Keratinocyte (primary cell): ENCODE measurements at regions not wholly inside any gene's neighbourhood (a gene's known extent, or its start where the extent isn't known, plus 50 kb on each side); places are given as distances from the start of the nearest gene placed in this dataset.
"Not testable (repeated sequence)": the region's sequence is repeated elsewhere in the genome, so short reads cannot be mapped to it uniquely, and the experiment has no call there.

ENCODE experiments used
- DNase-seq: peaks from one replicate; pipeline ENCODE4 v3.0.0-alpha.2; 2011; ENCODE audit warnings: low read depth, missing footprints, low spot score
- FAIRE-seq: peaks from 2 replicates; lab custom pipeline; 2011; peaks lifted over from hg19 to GRCh38; lab: Jason Lieb, UNC
- H2AFZ ChIP-seq: 2 replicates; pipeline ENCODE4 v1.6.0; 2012; ENCODE audit warnings: low read length, control low read depth, inconsistent platforms; ENCODE audit not compliant: control insufficient read depth
- H3K27ac ChIP-seq: 2 replicates; pipeline ENCODE4 v1.5.1; 2011; ENCODE audit warnings: low read length; ENCODE audit not compliant: control insufficient read depth, insufficient read depth
- H3K27me3 ChIP-seq: 3 replicates; pipeline ENCODE4 v1.6.0; 2011; ENCODE audit warnings: low read length; ENCODE audit not compliant: control insufficient read depth, insufficient read depth; ENCODE audit errors: extremely low read depth
- H3K36me3 ChIP-seq, 2 experiments: 2 replicates in 1 of 2; 3 replicates in 1 of 2; pipeline ENCODE4 v1.5.1; 2011; ENCODE audit warnings: low read length in 2 of 2, mild to moderate bottlenecking in 1 of 2; ENCODE audit not compliant: control insufficient read depth in 2 of 2, insufficient read depth in 2 of 2; ENCODE audit errors: extremely low read depth in 1 of 2
- H3K4me1 ChIP-seq: 3 replicates; pipeline ENCODE4 v1.5.1; 2011; ENCODE audit warnings: low read length; ENCODE audit not compliant: control insufficient read depth, insufficient read depth; ENCODE audit errors: extremely low read depth
- H3K4me2 ChIP-seq: 3 replicates; pipeline ENCODE4 v1.6.0; 2011; ENCODE audit warnings: low read depth, low read length; ENCODE audit not compliant: control insufficient read depth, insufficient read depth; ENCODE audit errors: extremely low read depth
- H3K4me3 ChIP-seq, 3 experiments: fragments of 200-600 bp in 1 of 3; sonication (generic) in 1 of 3; 2 replicates in 2 of 3; 3 replicates in 1 of 3; pipeline ENCODE4 v1.5.1; 2011 to 2016; ENCODE audit warnings: low read length in 3 of 3, mild to moderate bottlenecking in 3 of 3, control low read depth in 2 of 3, inconsistent platforms in 1 of 3, low read depth in 1 of 3, mixed read lengths in 1 of 3, mixed run types in 1 of 3, moderate library complexity in 1 of 3; ENCODE audit not compliant: control insufficient read depth in 2 of 3, insufficient read depth in 2 of 3; ENCODE audit errors: extremely low read depth in 1 of 3
- H3K79me2 ChIP-seq: 2 replicates; pipeline ENCODE4 v1.6.0; 2012; ENCODE audit warnings: low read length; ENCODE audit not compliant: control insufficient read depth, insufficient read depth
- H3K9ac ChIP-seq: 3 replicates; pipeline ENCODE4 v1.6.0; 2011; ENCODE audit warnings: low read length; ENCODE audit not compliant: control insufficient read depth, insufficient read depth; ENCODE audit errors: extremely low read depth
- H3K9me1 ChIP-seq: 3 replicates; pipeline ENCODE4 v1.6.0; 2011; ENCODE audit warnings: low read length; ENCODE audit not compliant: control insufficient read depth, insufficient read depth; ENCODE audit errors: extremely low read depth
- H3K9me3 ChIP-seq: 2 replicates; pipeline ENCODE4 v1.5.1; 2012; ENCODE audit warnings: low read depth, low read length; ENCODE audit not compliant: control insufficient read depth
- H4K20me1 ChIP-seq: 3 replicates; pipeline ENCODE4 v1.6.0; 2011; ENCODE audit warnings: low read length; ENCODE audit not compliant: control insufficient read depth, insufficient read depth; ENCODE audit errors: extremely low read depth
- CTCF ChIP-seq, 3 experiments: IDR thresholded peaks in 1 of 3; conservative IDR thresholded peaks in 1 of 3; optimal IDR thresholded peaks in 1 of 3; 2 replicates in 2 of 3; 3 replicates in 1 of 3; pipeline versions ENCODE3 to v1.5.1; 2011; ENCODE audit warnings: low read length in 3 of 3, mild to moderate bottlenecking in 3 of 3, moderate library complexity in 2 of 3, control low read depth in 1 of 3, inconsistent platforms in 1 of 3; ENCODE audit not compliant: insufficient read depth in 2 of 3; ENCODE audit errors: extremely low read depth in 1 of 3
- EZH2 ChIP-seq: IDR thresholded peaks from one replicate; pipeline ENCODE4 v1.6.1; 2012; ENCODE audit warnings: inconsistent platforms, mild to moderate bottlenecking, low read length, moderate library complexity
- dilution Hi-C: fragments of 300-500 bp; cut with MboI; formaldehyde crosslinking; loops from one replicate; pipeline ENCODE4 v1.7.0; 2020; ENCODE audit warnings: low sequenced_read_pairs; ENCODE audit not compliant: extremely low pct_ligation_motif_present

DNA sequence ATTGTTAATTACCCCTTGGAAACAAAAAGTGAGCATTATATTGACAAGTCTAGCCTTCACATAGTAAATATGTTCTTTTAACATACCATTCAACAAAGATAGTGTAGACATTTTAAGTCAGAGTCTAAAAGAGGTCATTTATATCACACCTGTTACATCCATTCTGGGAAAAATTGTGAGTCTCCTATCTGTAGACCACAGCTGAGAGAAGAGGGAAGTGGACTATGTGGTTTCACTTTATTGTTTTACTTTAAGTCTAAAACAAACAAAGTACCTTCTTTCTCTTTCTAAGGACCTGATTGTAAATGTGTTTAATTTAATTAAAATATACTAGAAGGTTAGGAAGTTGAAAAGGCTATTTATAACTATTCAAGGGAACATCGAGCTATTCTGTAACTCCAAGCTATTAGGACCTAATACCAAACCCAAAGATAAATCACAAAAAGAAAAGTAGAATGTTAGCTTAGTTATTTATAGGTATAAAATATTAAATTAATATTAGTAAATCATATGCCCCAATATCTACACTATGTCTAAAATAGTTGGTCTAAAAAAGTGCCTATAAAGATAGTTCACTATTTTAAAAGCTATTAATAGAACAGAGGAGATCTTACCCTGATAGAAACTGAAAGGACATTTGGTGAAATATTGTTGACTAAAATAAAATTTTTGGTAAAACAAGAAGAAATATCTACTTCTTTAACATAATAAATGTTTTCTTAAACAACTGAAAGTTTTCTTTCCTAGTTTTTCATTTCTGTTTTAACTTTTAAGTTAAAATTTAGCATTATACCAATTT lies 134.9 kb downstream of the TMEM167A start:
- Histone ChIP-seq H3K9me3 (no peaks in the 10 kb centered on the region), H3K4me3 (no peak overlapping the region), H3K4me1 (no peaks in the 10 kb centered on the region), H4K20me1 (no peaks in the 10 kb centered on the region), H3K9me1 (no peaks in the 10 kb centered on the region), H3K36me3 (no peaks in the 10 kb centered on the region), H3K4me2 (no peak overlapping the region), H3K27ac (no peak overlapping the region), H3K27me3 (no peaks in the 10 kb centered on the region), H3K9ac (no peak overlapping the region), H2AFZ (no peak overlapping the region), H3K79me2 (no peaks in the 10 kb centered on the region)
- FAIRE-seq (no peak), DNase-seq (no peak)
- dilution Hi-C loops = no loop called here
- TF ChIP-seq CTCF (optimal IDR thresholded peaks at IDR 0.05 in 1 of 3, IDR thresholded peaks at IDR 0.05 in 1 of 3, conservative IDR thresholded peaks at IDR 0.05 in 1 of 3; ENCODE audit: extremely low read depth in 1 of 3, insufficient read depth in 2 of 3, low read length in 3 of 3) = no peak
- TF ChIP-seq EZH2 = no peak

DNA sequence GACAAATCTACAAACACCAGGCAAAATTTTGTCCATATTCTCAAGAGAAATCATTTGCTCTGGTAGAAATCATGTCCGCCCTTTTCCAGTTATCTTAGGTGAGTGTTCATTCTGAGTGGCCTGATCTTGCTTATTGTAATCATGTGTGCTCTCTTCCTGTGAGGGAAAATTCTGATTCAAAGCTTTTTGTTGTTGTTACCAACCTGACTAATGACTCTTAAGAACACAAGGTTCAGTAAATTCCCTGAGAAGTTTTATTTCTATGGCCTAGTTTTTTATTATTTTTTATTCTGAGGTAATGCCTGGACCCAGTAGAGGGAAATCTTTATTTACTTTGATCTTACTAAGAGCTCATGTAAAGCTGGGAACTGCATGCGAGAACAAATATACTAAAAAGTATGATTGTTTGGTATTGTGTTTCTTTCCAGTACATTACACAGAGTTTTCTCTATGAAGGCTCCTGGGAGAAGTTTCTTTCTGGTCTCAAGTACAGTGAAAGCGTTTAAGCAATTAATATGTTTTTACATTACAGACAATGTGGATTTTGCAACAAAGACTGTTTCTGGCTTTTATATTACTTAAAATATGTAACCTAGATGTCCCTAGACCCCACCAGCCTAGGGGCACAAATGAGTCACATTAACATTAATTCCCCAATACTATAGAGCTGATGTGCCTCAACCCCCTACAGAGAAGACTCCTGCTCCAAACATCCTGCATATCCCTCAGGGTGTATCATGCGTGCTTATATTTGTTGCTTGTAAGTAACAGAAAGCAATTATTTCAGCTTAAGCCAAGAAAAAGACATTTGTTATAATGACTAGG lies 138.1 kb downstream of the TMEM167A start:
- H3K27me3 ChIP-seq = no peaks in the 10 kb centered on the region
- H3K9me3 ChIP-seq = no peaks in the 10 kb centered on the region
- H2AFZ ChIP-seq = no peak overlapping the region
- H3K9me1 ChIP-seq = no peaks in the 10 kb centered on the region
- no peaks in the 10 kb centered on the region for H3K4me1 ChIP-seq
- FAIRE-seq (no peak), DNase-seq (no peak)
- no peaks in the 10 kb centered on the region for H4K20me1 ChIP-seq
- no peak overlapping the region for H3K4me3 ChIP-seq
- no peak overlapping the region for H3K27ac ChIP-seq
- TF ChIP-seq EZH2 (no peak), CTCF (optimal IDR thresholded peaks at IDR 0.05 in 1 of 3, IDR thresholded peaks at IDR 0.05 in 1 of 3, conservative IDR thresholded peaks at IDR 0.05 in 1 of 3; ENCODE audit: extremely low read depth in 1 of 3, insufficient read depth in 2 of 3, low read length in 3 of 3) (no peak)
- H3K9ac ChIP-seq = no peak overlapping the region
- H3K36me3 ChIP-seq = no peaks in the 10 kb centered on the region
- dilution Hi-C loops = no loop called here
- H3K79me2 ChIP-seq = no peaks in the 10 kb centered on the region
- H3K4me2 ChIP-seq = no peak overlapping the region

GRCh38 chr5:82932473-82933220 lies 144.5 kb downstream of the TMEM167A start:
- FAIRE-seq, H3K9me1 ChIP-seq, DNase-seq, H3K4me2 ChIP-seq, dilution Hi-C loops, H4K20me1 ChIP-seq, H3K36me3 ChIP-seq, H3K9ac ChIP-seq, H3K9me3 ChIP-seq, H3K27me3 ChIP-seq, H3K79me2 ChIP-seq, H3K4me1 ChIP-seq, H2AFZ ChIP-seq, H3K4me3 ChIP-seq, H3K27ac ChIP-seq: not testable (repeated sequence)
